LHCN-M2 (cell line): ENCODE measurements at regions not wholly inside any gene's neighbourhood (a gene's known extent, or its start where the extent isn't known, plus 50 kb on each side); places are given as distances from the start of the nearest gene placed in this dataset.

ENCODE experiments used
- DNase-seq: peaks from one replicate; pipeline ENCODE4 v3.0.0-alpha.2; 2012; ENCODE audit warnings: low read depth

- no peak for DNase-seq
Observed at GRCh38 chr15:25969886-25970285, 106.8 kb upstream of the ATP10A start.

GRCh38 chr15:25967116-25967515 is 104.0 kb upstream of the ATP10A start:
- no peak for DNase-seq

GRCh38 chr15:25965326-25965725 is 102.2 kb upstream of the ATP10A start:
- no peak for DNase-seq

GRCh38 chr15:25960273-25960672 is 97.1 kb upstream of the ATP10A start:
- DNase-seq: no peak

- DNase-seq: no peak
Observed at GRCh38 chr15:25959100-25959499, 96.0 kb upstream of the ATP10A start.

- DNase-seq: no peak
Observed at GRCh38 chr15:25955628-25956027, 92.5 kb upstream of the ATP10A start.

GRCh38 chr15:25954398-25954797 is 91.3 kb upstream of the ATP10A start:
- DNase-seq: no peak

- no peak for DNase-seq
Observed at GRCh38 chr15:25950014-25950413, 86.9 kb upstream of the ATP10A start.

- DNase-seq: peak; percentile 24
Observed at GRCh38 chr15:25947323-25948314, 84.5 kb upstream of the ATP10A start.

- no peak for DNase-seq
Observed at GRCh38 chr15:25946241-25946805, 83.2 kb upstream of the ATP10A start.

- DNase-seq: no peak
Observed at GRCh38 chr15:25944386-25944785, 81.3 kb upstream of the ATP10A start.

- no peak for DNase-seq
Observed at GRCh38 chr15:25943831-25944230, 80.7 kb upstream of the ATP10A start.

- DNase-seq: no peak
Observed at GRCh38 chr15:25939122-25939521, 76.0 kb upstream of the ATP10A start.

- DNase-seq: no peak
Observed at GRCh38 chr15:25937796-25938195, 74.7 kb upstream of the ATP10A start.

- DNase-seq: no peak
Observed at GRCh38 chr15:25936004-25936403, 72.9 kb upstream of the ATP10A start.

GRCh38 chr15:25933456-25934158 is 70.5 kb upstream of the ATP10A start:
- peak; percentile 76 for DNase-seq

GRCh38 chr15:25932696-25933095 is 69.6 kb upstream of the ATP10A start:
- DNase-seq: no peak

GRCh38 chr15:25931851-25932250 is 68.7 kb upstream of the ATP10A start:
- DNase-seq: no peak

GRCh38 chr15:25930931-25931330 is 67.8 kb upstream of the ATP10A start:
- DNase-seq: no peak
